ENCODE measurements at regions not wholly inside any gene's neighbourhood (a gene's known extent, or its start where the extent isn't known, plus 50 kb on each side); places are given as distances from the start of the nearest gene placed in this dataset.

DNA sequence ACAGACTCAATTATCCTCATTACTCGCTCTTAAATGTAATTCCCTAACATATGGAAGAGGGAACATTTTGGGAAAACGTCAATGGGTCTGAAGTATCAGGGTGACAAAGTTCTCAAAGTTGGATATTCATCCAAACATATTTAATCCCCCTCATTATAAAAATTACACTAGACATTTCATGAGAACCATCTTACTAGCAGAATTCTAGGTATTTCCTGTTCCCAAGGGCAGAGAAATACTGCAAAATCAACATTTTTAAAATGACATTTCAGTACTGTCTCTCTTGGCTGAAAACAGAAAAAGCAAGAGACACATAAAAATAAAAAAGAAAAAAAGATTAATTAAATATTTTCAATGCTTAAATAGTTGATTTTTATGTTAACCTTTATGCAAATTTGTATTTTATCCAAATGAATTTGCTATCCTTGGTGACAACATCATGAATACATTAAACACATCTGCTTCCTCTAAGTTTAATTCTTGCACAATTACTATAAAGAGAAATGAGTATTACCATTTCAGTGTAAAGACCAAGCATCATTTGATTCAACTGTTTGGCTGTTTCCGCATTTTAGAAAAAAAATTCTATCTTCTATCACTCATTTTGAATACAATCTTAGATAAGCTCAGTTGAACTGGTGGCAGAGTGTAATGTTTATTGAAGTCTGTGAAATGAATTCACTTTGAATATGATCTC lies 114.8 kb upstream of the COL8A1 start:
- no peaks in the 10 kb centered on the region for H3K36me3 ChIP-seq
- H3K9me3 ChIP-seq: no peaks in the 10 kb centered on the region
- DNase-seq: no peak
- H3K27ac ChIP-seq: no peak overlapping the region
- H3K27me3 ChIP-seq: no peaks in the 10 kb centered on the region
- intact Hi-C loops (cut with DNase I): no loop called here
- 81 to 83% methylated on average over 3 of the region's 3 CpGs for WGBS, 2 donors
- H3K4me3 ChIP-seq: no peak overlapping the region
- TF ChIP-seq, protein P1, sequence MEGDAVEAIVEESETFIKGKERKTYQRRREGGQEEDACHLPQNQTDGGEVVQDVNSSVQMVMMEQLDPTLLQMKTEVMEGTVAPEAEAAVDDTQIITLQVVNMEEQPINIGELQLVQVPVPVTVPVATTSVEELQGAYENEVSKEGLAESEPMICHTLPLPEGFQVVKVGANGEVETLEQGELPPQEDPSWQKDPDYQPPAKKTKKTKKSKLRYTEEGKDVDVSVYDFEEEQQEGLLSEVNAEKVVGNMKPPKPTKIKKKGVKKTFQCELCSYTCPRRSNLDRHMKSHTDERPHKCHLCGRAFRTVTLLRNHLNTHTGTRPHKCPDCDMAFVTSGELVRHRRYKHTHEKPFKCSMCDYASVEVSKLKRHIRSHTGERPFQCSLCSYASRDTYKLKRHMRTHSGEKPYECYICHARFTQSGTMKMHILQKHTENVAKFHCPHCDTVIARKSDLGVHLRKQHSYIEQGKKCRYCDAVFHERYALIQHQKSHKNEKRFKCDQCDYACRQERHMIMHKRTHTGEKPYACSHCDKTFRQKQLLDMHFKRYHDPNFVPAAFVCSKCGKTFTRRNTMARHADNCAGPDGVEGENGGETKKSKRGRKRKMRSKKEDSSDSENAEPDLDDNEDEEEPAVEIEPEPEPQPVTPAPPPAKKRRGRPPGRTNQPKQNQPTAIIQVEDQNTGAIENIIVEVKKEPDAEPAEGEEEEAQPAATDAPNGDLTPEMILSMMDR (IDR thresholded peaks at IDR 0.05): no peak
- H3K4me1 ChIP-seq: no peaks in the 10 kb centered on the region

DNA sequence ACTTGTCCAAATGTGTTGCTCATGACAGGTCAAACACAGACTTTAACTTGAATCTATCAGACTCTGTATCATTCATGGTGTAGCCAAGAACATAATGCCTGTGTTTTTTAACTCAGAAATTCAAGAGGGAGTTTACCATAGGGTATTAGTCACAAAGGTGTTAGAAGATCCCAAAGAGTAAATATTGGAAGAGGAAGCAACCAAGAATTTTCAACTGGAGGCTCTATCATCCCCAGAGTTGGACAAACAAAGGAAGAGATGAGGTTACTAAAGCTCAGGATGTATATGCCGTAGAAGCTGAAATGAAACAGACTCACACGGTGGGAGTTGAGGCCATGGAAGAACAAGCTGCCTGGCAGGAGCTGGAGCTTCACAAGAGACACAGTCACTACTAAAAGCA lies 116.2 kb upstream of the COL8A1 start:
- no peak overlapping the region for H3K27ac ChIP-seq
- WGBS, 2 donors: 83 to 89% methylated on average over 2 of the region's 2 CpGs
- no peaks in the 10 kb centered on the region for H3K9me3 ChIP-seq
- H3K4me1 ChIP-seq: no peaks in the 10 kb centered on the region
- H3K36me3 ChIP-seq: no peaks in the 10 kb centered on the region
- TF ChIP-seq POLR2A (IDR thresholded peaks at IDR 0.05): no peak
- TF ChIP-seq, protein P1 (IDR thresholded peaks at IDR 0.05): no peak
- no peak overlapping the region for H3K4me3 ChIP-seq
- intact Hi-C loops (cut with DNase I): no loop called here
- no peak for DNase-seq
- H3K27me3 ChIP-seq: no peaks in the 10 kb centered on the region

DNA sequence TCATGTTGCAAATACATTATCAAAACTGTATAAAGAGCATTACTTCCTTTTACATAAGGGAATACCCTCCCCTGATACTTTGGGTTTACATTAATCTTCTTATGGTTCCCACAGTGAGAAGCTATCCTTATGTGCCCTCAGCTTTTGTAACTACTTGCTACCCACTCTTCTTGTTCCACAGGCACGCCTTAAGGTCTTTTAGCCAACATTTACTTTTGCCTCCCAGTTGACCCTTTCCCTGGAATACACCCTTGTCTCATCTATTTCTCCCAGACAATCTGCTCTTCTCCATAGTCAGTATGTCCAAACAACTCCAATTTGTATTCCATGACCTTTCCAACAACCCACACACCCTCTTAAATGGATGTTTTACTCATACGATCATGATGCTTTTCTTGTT lies 116.8 kb upstream of the COL8A1 start:
- Histone ChIP-seq H3K4me1 (no peaks in the 10 kb centered on the region), H3K27ac (no peak overlapping the region), H3K36me3 (no peaks in the 10 kb centered on the region), H3K4me3 (no peak overlapping the region), H3K9me3 (no peaks in the 10 kb centered on the region), H3K27me3 (no peaks in the 10 kb centered on the region)
- TF ChIP-seq, protein P1 (IDR thresholded peaks at IDR 0.05): no peak
- no peak for TF ChIP-seq POLR2A (IDR thresholded peaks at IDR 0.05)
- DNase-seq: no peak
- intact Hi-C loops (cut with DNase I): no loop called here
- WGBS, 2 donors: 72 to 82% methylated on average over 2 of the region's 2 CpGs

DNA sequence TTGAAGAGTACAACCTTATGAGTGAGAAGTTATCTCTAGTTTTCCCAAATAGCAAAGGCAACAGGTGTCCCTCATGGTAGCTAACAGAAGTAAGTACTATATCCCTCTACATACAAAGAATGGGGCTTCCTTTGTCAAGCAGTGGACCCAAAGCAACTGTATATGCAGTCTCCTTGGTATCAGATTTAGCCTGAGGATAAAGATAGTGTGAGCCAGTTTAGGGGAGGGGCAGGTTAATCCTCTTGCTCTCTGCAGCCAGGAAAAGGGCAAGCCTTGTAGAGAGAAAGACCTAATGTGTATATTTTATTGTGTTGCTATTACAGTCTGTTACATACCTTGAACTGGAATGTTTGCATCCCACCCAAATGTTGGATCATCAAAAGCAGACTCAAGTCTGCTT lies 117.9 kb upstream of the COL8A1 start:
- H3K4me1 ChIP-seq: no peaks in the 10 kb centered on the region

DNA sequence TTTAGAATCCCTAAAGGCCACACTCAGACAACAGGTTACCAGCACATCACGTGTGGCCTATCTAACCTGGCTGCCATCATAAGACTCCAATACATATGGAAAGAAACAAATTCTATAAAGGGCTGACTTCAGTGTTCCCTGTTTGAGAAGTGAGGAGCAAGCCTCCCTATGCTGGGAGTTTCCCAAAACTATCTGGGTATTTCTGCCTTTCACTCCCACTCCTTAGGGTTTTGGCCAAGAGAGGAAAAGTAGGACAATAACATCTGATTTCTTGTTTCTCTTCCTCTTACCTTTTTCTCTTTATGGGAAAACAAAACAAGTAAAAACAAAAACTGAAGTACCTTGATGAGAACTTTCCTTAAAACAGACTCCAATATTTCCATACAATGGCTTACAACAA lies 121.5 kb upstream of the COL8A1 start:
- Histone ChIP-seq H3K4me3 (no peak overlapping the region), H3K27me3 (no peaks in the 10 kb centered on the region), H3K27ac (no peak overlapping the region), H3K4me1 (no peaks in the 10 kb centered on the region), H3K9me3 (no peaks in the 10 kb centered on the region), H3K36me3 (no peaks in the 10 kb centered on the region)
- TF ChIP-seq, protein P1 (IDR thresholded peaks at IDR 0.05): no peak
- TF ChIP-seq POLR2A (IDR thresholded peaks at IDR 0.05): no peak
- intact Hi-C loops (cut with DNase I): no loop called here
- 71 to 100% methylated on average over 1 of the region's 1 CpG for WGBS, 2 donors
- no peak for DNase-seq

More for the DNA sequence above, 117.9 kb upstream of the COL8A1 start:
- Histone ChIP-seq H3K27me3 (no peaks in the 10 kb centered on the region), H3K36me3 (no peaks in the 10 kb centered on the region), H3K4me3 (no peak overlapping the region), H3K9me3 (no peaks in the 10 kb centered on the region), H3K27ac (no peak overlapping the region)
- TF ChIP-seq, protein P1 (IDR thresholded peaks at IDR 0.05): no peak
- TF ChIP-seq POLR2A (IDR thresholded peaks at IDR 0.05): no peak
- intact Hi-C loops (cut with DNase I): no loop called here
- DNase-seq: no peak

All from esophagus squamous epithelium (tissue), 5 donors.